GM19463 (cell line): ENCODE measurements at regions not wholly inside any gene's neighbourhood (a gene's known extent, or its start where the extent isn't known, plus 50 kb on each side); places are given as distances from the start of the nearest gene placed in this dataset.

ENCODE experiments used
- ATAC-seq: cut with Tn5 transposase; IDR thresholded peaks from one replicate; pipeline ENCODE4 v1.9.1; 2021; ENCODE audit warnings: mild to moderate bottlenecking, moderate library complexity; ENCODE audit not compliant: unreplicated experiment

DNA sequence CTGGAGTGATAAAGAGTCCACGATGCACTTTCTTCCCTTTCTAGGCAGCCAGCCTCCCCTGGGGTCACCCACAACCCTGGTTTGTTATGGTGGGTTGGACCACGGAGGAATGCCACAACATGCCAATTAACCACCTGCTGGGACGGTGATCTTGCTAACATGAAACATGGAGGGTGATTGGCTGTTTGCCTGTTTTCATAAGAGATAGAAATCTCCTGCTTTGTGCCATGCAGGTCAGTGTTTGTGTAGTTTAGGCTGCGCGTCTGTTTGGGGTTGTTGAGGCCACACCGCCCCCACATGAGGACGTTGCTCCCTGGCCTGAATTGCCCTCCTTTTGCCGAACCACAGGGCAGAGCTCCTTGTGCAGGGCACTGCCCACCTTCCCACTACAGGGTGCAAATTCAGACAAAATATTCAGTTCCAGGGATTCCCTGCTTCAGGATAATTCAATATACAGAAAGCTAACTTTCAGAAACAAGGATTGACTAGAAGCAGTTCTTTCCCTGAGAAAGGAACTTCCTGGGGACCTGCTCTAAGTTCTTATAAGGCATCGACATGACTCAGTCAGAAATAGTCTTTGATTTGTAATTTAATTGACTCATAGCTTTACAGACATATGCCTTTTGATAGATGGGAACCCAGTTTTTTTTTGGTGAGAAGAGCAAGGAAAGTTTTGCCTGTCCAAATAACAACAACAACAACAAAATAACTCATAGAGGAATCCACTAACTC is 427.6 kb downstream of the GADD45G start:
- ATAC-seq: no peak

DNA sequence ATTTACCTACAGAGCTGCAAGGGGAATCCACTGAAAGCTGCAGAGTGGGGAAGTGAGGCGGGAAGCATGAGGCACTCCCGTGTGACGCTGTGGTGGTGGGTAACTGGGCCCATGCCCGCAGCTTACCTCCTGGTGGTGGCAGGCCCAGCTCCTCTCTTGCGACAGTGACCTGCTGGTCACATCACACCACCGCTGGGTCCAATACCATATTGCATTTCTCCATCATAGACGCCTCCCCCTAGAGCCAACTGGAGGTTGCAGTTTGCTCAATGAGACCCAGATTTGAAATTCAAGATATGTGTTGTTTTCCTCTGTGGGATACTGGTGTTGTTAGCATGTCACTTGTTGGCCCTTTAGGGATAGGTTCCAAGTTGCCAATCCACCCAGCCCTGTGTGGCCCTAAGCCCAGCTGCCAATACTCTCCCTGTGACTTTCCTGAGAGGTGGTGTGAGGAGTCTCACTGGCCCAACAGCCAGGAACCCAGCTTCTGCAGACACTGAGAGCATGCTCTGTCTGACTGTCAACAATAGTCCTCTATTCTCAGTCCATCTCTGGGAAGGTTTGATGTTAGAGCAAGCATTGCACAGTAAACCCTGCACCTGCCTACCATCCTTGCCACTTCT is 428.3 kb downstream of the GADD45G start:
- ATAC-seq: no peak

DNA sequence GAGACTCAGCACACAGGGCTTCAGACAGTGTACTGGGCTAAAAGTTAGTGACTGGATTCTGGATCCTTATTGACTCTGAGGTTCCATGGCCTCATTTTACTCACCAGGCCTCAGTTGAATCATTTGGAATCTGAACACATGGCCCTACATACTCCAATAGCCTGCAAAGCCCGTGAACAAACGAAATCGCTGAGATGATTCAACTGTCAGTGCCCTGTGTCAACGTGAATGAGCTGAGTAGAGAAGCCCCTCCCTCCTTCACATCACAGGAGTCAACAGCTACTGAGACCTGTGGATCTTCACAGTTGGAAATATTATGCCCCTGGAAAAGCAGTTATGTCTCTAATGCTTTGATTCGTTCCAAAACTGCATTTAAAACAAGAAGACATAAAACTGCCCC is 429.3 kb downstream of the GADD45G start:
- ATAC-seq: no peak

DNA sequence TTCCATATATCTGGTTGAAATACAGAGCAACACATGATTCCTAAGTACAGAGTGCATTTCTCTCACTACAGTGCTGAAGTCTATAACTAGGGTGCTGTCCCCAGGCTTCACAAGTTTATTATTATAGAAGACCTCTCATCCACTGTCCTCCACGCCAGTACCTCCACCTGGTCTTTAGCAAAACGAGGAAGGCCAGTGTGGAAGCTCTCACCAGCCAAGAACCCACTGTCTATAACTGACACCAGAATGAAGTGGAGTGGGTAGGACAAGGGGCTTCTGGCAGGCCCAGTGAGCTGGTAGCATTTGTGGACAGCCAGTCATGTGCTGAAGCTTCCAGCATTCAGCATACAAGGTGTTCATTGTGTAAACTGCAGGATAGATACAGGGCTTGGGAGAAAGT is 430.7 kb downstream of the GADD45G start:
- ATAC-seq: no peak

DNA sequence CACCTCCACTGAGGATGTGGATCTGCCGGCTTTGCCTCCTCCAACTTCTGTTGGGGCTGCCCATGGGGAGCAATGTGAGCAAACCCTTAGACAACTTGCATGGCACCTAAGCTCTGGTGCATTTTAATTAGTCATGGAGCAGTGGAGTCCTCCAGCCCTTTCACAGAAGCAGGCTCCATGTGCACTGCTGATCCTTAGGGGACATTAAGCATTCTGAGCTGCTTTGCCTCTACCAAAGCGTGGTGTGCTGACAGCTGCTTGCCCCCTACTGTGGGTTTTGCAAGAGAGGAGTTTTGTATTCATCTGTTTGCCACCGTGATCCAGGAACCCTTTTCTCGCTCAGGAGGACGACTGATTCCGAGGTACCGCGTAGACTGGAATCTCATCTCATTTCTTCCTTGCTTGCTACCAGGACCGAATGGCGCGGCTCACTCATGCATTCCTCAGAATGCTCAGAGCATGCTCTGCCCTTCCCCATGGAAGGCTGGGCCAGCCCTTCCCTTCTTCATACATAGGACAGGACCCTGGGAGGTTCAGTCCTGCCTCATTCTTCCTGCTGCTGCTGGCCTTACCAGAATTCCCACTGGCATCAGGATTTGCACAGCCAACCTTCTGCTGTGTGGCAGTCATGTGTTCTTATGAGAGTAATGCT is 432.5 kb downstream of the GADD45G start:
- no peak for ATAC-seq

DNA sequence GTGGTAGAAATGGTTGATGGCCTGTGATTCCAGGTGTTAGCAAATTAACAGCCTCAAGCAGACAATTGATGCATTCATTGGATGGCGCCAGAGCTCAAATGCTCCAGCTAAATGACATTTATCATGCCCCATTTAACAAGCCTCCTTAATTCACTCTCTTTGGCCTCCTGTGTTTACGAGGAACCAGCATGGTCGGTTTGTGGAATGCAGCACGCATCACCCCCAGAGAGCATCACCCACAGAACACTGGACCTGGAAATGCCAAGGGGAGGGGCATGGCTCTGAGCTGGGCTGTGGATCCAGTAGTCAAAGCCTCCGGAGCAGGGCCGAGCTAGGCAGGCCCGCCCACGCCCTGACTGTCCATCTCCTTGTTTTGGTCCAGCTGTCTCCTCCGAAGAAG is 434.0 kb downstream of the GADD45G start:
- ATAC-seq: no peak

DNA sequence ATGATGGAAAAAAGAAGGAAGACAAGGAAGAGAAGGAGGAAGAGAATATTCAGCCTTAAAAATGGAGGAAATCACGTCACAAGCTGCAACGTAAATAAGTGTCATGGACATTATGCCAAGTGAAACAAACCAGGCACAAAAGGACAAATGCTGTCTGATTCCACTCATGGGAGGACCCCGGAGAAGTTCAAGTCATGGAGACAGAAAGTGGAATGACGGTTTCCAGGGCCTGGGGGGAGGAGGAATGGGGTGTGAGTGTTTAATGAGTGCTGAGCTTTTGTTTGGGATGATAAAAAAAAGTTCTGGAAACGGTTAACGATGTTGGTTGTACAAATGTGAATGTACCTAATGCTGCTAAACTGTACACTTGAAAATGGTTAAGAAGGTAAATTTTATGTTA is 439.5 kb downstream of the GADD45G start:
- no peak for ATAC-seq

DNA sequence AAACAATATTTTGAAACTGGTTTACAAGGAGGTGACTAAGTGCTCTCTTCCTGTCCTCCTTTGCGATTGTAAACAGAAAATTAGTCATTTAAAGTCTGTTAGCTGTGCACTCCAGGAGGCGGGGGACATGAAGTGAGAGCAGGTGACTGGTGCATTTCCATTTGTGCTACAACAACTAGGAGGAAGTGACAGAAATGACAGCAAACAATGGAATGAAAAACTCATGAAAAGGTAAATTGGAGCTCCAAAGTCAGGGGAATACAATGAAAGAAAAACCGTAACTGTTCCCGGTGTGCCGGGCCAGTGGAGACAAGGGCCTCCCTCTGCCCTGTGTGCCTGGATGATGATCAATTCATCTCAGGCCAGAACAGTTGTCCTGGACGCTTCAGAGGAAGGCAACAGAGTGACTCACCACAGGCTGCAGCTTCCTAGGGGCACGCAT is 439.9 kb downstream of the GADD45G start:
- ATAC-seq: no peak

DNA sequence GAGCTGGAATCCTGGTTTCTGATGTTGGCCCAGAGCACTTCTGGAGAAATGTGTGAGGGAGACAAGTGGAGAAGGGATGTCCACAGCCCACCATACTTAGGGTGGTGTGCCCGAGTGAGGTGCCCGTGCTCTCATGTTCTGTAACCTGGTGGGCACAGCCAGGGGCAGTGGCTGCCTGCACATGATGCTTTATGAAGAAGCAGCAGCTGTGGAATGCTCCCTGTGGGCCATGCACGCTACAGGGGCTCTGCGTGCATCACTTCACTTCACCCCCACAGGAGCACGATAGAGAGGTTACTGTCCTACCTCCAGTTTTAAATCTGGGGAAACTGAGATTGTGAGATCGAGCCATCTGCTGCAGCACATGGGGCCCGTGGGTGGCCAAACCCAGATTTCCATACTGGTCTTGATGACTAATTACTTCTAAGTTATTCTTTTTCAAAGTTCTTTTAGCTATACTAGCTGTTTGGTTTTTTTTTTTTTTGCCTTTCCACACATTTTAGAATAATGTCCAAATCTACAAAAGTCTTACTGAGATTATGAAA is 441.6 kb downstream of the GADD45G start:
- no peak for ATAC-seq

DNA sequence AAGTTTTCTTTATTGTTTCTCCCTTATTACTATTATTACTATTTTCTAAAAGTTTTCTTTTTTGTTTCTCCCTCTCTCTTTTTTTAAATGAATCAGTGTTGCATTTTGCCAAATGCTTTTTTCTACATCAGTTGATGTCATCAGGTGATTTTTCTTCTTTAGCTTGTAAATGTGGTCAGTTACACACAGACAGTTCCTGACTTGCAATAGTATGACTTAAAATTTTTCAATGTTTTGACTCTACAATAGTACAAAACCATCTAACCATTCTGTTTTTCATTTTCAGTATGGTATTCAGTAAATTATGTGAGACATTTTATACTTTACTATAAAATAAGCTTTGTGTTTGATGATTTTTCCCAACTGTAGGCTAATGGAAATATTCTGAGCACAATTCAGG is 443.0 kb downstream of the GADD45G start:
- ATAC-seq: no peak

DNA sequence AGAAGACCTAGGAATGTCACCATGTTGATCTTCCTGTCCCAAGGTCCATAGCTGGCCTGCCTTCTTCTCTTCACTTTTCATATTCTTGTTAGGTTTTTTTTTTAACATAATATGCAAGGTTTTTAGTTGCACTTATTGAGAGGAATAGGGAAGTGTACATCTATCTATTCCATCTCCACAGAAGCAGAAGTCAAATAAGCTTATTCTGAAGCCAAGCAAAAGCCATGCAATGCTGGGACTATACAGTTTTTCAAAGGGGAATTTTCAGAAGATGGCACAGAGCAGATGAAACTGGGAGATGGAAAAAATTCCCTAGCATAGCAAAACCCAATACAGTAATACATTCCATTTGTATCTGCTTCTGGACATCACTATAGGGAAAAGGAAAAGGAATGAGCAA is 447.6 kb downstream of the GADD45G start:
- ATAC-seq: no peak

DNA sequence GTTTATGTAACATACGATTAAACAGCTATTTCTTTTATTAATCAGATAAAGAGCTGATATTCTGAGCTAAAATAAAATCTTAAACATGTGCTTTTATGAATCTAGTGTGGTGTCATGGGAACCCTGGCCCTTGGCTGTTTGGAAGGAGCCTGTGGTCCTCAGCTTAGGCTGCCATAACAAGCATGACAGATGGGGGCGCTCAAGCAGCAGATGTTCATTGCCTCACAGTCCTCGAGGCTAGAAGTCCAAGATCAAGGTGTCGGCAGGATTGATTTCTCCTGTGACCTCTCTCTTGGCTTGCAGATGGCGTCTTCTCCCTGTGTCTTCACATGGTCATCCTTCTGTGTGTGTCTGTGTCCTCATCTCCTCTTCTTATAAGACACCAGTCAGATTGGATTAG is 448.2 kb downstream of the GADD45G start:
- ATAC-seq: no peak

DNA sequence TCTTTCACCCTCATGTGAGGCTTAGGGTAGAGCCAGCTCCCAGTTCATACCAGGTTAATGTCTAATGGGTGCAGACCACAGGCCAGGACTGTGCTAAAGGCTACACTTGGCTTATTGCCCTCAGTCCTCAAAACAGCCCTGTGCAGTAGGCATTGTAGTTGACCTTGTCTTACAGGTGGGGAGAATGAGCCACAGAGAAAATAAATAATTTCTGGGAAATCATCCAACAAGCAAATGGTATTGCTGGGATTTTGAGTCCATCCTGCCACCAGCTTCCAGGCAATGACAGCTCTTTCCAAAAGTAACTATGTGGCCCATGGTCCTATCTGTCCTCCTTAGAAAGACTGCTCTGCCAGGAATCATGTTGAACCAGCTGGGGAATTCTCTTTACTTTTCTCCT is 450.0 kb downstream of the GADD45G start:
- no peak for ATAC-seq

DNA sequence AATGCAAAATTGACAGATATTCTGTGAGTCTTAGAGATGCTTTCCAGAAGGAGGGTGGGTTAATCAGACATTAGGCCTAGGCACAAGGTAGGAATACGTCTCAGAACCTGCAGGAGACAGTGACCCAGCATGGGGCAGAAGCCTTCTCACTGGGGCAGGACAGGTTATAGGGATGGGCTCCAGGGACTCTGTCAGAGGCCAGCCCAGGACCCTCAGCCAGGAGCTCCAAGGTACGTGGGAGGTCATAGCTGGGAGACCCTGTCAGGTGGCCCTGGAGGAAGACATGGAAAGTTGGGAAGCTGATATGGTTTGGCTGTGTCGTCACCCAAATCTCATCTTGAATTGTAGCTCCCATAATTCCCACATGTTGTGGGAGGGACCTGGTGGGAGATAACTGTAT is 450.4 kb downstream of the GADD45G start:
- no peak for ATAC-seq

DNA sequence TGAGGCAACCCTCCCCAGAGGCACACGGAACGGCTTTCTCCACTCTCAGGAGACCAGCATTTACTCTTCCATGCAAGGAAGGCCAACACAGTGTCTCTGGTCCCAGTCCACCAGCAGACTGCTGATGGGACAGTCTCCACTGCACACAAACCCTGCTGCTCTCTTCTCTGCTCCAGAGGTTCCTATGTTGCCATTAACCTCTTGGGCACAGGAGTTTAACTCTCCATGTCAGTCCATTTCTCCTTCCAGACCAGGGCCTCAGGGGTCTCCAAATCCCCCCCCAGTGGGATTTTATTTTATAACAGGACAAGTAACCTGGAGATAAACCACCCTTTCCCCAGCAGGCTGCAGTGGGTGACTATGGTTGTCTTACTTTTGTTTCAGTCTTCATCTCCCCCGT is 452.5 kb downstream of the GADD45G start:
- no peak for ATAC-seq

DNA sequence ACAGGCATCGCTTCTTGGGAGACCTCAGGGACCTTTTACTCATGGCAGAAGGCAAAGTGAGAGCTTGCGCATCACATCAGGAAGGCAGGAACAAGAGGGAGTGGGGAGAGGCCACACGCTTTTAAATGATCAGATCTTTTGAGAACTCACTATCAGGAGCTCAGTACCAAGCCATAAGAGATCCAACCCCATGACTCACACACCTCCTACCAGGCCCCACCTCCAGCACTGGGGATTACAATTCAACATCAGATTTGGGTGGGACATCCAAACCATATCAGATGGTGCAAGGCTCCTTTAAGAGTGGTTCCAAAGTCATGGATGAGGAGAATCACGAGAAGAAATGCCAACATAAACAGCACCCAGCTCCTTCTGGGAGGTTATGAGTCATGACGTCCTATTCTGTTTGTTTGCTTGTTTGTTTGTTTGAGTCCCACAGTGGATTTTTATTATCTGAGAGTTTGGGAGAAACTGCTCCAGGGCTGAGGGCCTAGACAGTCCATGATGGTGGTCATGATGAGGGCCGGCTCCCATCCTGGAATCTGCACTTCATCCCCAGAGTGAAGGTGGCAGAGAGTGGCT is 453.5 kb downstream of the GADD45G start:
- ATAC-seq: no peak

DNA sequence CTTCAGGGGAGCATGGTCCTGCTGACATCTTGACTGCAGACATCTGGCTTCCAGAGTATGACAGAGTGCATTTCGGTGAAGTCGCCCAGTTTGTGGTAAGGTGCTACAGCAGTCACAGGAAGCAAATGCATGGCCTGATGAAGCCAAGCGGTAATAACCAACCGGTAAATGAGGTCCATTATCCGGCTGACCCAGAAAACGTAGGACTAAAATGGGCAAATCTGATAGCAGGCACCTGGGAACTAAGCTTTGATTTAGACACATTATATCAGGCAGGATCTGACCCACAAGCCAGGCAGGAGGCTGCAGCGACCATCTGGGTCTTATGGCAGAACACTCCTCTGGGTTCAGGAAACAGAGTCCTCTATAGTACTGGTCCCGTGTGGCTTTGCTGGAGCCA is 454.6 kb downstream of the GADD45G start:
- no peak for ATAC-seq

DNA sequence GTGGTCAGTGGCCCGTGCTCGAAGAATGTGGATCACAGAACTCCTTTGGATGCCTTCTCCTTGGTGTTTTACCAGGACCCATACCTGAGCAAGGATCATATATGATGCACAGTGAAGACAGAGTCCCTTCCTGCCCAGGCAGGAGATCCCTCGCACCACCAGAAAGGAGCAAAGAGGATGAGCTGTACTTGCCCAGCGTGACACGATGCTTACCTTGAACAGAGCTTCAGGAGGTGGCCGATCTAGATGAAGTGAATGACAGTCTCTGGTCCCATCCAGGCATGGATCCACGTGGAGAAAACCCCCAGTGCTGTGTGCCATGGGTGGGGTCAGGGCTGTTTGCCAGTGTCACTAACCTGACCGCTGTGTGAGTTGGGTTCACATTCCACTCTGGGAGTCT is 455.4 kb downstream of the GADD45G start:
- ATAC-seq: no peak

DNA sequence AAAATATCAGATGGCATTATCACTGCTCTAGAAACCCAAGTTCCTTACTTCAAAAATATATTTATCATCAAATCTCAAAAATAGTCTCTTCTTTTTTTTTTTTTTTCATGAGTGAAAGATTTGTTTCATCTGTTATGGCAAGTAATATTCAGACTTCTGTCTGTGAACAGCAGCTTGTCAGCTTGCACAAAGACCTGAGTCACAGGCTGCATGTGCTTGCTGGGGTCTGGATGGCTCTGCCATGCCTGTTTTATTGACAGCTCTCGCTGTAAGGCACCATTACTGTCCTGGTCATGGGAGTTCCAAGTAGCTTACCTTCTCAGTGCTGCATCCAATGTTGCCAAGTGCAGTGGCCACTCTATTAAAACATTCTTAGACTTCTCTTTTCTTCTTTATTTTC is 456.4 kb downstream of the GADD45G start:
- no peak for ATAC-seq

DNA sequence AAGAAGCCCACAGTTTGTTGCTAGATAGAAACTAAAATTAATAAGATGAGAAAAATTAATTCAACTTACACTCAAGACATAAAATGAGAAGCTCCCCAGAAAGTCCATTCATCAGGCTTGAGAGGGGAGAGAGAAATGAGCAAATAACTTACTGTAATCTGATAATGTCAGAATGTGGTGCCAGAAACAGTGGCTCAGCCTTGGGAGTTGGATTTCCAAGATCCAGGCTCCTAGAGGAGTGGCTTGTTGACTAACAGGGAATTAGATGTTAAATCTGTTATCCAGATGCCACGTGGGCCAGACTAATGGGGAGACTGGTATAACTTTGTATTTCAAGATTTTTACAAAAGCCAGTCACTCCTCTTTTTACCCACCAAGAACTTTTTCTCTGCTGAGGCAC is 458.2 kb downstream of the GADD45G start:
- ATAC-seq: no peak

DNA sequence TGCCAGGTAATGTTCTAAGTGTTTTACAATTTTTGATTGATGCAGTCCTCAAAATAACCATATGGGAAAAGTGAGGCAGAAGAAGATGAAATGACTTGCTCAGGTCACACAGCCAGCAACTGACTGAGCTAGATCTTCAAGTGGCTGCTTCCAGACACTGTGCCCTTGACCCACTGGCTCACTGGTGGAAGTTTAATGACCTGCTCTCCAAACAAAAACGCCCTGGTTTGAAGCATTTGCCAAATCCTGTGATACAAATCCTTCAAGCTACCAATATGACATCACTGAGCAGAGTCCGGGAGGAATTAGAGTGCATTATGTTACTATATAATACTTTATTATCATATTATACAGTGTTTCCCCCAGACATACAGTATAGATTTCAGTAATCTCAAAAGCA is 459.4 kb downstream of the GADD45G start:
- ATAC-seq: no peak

DNA sequence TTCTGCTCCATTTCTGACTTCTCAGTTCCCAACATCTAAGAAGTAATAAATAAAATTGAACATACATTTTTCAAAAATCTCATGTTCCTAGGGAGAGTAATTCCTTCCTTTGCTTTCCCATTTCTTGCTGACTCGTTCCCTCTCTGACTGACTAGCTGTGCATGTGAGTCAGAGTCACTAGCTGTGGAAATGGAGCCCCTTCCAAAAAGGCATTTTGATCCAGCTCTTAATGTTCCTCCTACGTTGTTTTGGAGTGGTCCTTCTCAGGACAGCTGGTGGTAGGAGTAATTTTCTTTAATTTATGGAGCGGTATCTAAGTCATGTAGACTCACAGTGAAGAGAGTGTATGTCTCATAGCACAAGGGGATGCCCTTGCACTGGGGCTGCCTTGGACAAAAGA is 460.2 kb downstream of the GADD45G start:
- no peak for ATAC-seq
